Pons (tissue), 1 donor: ENCODE measurements at regions not wholly inside any gene's neighbourhood (a gene's known extent, or its start where the extent isn't known, plus 50 kb on each side); places are given as distances from the start of the nearest gene placed in this dataset.
"Not testable (repeated sequence)": the region's sequence is repeated elsewhere in the genome, so short reads cannot be mapped to it uniquely, and the experiment has no call there.

Experiments used
- DNase-seq: peaks from one replicate; pipeline ENCODE4 v3.0.0-alpha.2; 2016; ENCODE audit warnings: low spot score

DNA sequence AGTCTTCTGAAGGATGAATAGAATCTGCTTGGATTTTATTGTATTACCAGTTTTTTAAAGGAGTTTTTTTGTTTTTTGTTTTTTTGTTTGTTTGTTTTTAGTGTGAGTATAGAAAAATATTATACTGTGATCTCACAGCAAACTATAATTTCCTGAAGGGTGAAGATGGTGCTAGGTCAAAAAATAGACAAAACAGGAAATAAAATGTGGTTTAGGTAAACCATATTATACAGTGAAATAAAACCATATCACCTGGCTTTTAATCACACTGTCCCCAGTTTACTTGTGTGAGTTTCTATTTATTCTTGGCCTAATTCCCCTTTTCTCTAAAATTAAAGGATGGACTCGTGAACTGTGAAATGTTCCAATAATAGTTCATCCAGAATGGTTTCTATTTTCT lies 841.3 kb upstream of the CTNND2 start:
- DNase-seq: no peak

DNA sequence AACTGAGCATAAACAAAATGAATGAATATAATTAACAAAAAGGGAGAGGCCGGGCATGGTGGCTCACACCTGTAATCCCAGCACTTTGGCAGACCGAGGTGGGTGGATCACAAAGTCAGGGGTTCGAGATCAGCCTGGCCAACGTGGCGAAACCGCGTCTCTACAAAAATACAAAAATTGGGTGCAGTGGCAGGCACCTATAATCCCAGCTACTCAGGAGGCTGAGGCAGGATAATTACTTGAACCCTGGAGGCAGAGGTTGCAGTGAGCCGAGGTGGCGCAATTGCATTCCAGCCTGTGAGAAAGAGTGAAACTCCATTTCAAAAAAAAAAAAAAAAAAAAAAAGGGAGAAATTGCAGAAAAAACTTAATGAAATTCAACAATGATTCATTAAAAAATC lies 839.3 kb upstream of the CTNND2 start:
- DNase-seq: no peak

DNA sequence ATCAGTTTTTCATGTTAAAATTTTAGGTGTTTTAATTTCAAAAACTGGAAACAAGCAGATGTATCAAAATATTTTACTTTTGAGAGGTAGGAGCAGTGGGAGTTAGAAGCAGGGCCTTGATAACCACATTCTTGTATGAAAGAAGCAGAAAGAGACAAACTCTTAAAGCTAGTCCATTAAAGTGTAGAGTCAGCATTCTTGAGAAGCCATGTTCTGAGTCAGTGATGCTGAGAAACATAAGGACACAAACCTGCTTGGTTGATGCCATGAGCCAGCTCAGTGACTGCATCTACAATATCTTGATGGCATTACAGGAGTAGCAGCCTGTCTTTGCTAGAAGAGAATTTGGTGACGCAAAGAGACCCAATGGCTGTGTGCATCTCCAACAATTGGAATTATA lies 826.1 kb upstream of the CTNND2 start:
- DNase-seq: no peak

DNA sequence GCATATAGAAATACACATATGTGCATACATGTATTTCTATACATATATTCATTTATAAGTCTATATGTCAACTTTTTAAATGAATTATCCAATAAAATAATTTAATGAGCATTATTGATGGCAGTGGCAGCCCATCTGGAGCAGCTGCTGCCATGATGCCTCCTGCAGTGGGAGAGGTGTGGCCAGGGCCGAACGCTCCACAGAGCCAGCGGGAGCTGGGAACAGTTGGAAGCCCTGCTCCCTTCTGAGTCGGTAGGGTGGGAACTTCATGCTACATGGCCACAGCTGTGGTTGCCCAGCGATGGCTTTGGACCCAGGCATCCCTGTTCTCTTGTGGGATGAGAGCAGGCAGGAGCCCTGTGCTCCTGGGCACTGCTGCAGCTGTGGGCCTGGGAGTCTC lies 812.4 kb upstream of the CTNND2 start:
- DNase-seq: no peak

DNA sequence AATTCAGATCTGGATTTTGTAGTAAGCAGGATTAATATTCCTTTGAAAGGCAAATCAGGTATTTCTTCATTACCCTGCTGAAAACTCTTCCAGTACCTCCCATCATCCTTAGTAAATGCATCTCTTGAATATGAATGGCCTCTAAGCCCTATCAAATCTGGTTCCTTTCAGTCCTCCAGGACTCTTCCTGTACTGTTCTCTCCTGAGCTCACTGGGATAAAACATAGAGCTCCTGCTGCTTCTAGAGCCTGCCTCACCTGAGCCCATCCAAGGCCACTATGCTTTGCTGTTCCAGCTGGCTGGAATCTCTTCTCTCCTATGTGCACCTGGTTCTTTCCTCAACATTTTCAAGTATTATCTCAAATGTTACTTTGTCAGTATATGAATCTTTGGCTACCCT lies 803.3 kb upstream of the CTNND2 start:
- no peak for DNase-seq

DNA sequence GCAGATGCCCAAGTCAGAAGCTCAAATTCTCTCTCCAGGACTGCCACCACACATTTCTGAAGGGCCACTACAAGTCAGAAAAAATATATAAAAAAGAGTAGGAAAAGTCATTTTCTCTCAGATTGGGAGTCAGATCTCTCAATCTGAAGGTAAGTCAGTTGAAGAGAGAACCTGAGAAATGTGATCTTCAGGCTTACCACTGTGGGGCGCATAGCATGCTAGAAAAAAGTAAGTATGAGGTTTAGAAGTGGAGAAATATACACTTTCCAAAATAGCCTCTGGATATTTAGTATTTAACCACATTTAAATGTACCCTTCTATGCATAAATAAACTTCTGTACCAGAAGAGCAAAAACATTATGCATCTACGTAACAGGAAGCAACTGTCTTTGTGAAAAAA lies 800.7 kb upstream of the CTNND2 start:
- DNase-seq: no peak

DNA sequence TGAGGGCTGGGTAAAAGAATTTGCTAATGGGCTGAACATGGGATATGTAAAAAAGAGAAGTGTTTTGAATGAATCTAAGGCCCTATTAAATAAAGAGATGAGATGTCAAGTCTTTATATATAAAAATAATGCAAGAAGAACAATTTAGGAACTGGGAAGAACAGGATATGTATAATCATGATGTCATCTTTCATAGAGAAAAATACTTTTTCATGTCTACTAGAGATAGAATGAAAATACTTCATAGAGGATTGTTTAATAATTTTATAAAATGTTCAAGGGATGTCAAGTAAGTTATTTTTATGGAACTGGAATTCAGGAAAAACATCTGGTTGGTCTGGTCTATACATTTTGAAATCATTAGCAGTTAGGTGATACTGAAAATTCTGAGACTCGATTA lies 799.0 kb upstream of the CTNND2 start:
- no peak for DNase-seq

DNA sequence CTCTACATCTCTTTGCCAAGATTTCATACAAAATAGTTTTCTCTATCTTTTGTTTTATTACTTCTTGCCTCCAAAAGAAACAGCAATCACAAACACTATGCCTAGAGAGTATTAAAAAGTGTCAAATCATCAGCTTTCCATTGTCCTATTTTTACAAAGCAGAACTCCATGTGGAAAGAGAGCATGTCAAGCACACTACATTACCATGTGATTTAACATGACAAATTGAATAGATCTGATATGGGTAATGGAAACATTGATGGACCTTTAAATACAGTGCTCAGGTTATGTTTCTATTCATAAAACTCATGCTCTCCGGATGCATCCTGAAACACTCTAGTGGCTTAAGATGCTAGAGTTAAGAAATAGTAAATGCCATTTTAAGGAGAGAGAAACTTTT lies 791.4 kb upstream of the CTNND2 start:
- no peak for DNase-seq

DNA sequence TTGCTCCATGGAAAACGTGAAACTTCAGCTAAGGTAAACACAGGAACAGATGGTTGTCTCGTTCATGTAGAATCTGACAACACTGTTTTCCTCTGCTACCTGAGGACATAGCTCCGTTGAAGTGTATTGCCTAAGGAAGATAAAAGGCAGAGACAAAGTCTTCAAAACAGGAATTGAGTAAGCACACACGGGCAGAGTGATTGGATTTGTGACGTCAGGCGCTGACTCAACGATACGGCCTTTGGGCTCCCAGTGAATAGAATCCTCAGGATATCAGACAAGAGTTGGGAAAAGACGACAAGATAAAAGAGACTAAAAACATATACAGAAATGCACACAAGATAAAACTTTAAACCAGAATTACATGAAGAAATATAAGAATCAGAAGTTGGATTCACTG lies 787.1 kb upstream of the CTNND2 start:
- DNase-seq: no peak

DNA sequence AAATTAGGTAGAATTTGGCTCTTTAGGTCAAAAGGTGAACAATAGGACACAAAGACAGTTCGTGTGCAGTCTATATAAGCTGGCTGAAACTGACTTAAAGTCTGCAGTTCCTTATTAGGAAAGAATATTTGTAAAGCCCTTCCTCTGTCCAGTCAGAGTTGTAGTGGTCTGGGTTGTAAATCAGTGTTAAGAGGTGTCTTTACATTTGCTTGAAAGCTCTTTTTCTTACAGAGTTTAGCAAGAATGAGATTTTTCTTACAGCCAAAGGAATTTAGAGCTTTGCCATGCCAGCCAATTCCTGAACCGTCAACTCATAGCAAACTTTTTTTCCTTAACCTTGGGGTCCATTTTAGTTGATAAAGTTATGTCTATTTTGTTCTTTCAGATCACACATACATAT lies 786.1 kb upstream of the CTNND2 start:
- DNase-seq: no peak

DNA sequence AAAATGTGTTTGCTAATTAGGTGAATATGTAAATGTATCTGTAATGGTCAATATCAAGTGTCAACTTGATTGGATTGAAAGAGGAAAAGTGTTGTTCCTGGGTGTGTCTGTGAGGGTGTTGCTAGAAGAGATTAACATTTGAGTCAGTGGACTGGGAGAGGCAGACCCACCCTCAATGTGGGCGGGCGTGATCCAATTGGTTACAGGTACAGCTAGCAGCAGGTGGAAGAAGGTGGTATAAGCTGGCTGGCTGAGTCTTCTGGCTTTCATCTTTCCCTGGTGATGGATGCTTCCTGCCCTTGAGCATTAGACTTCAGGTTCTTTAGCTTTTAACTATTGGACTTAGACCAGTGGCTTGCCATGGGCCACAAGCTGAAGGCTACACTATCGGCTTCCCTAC lies 779.0 kb upstream of the CTNND2 start:
- no peak for DNase-seq

DNA sequence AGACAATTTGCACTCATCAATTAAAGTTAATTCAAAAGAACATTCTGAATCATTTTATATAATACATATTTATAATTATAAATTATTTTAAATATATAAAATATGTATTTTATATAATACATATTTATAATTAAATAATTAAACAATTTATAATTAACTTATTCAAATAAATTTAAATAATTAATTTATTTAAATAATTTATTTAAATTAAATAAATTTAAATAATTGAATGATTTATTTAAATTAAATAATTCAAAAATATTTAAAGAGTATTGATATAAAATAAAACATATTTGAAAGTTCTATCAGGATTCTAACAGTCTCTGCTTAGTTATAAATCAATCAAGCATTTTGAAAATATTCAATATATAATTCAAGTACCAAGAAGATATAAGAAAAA lies 775.5 kb upstream of the CTNND2 start:
- no peak for DNase-seq

DNA sequence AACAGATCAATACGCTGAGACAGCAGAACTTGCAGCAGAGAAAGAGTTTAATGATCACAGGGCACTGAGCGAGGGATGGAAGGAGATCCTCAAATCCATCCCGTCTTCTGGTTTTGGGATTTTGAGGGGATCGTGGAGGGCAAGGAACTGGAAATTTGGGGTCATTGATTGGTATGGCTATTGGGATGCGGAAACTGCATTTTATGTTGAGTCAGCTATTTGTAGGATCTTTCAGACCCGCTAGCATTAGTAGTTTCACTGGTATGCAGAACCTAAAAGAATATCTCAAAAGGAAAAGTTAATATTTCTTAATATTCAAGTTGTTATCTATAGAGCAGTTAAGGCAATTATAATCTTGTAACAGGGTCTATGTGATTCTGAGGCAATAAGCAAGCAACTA lies 771.7 kb upstream of the CTNND2 start:
- DNase-seq: no peak

DNA sequence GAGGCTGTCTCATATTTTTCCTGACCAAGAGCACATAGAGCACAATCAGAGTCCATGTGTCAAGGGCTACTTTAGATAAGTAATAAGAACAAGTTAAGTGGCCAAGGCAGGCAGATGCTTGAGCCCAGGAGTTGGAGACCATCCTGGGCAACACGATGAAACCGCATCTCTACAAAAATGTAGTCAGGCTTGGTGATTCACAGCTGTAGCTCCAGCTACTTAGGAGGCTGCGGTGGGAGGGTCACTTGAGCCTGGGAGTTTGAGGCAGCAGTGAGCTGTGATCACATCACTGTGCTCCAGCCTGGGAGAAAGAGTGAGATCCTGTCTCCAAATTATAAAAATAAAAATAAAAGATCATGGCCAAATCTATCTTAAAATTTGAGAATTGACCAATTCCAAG lies 767.9 kb upstream of the CTNND2 start:
- DNase-seq: no peak

DNA sequence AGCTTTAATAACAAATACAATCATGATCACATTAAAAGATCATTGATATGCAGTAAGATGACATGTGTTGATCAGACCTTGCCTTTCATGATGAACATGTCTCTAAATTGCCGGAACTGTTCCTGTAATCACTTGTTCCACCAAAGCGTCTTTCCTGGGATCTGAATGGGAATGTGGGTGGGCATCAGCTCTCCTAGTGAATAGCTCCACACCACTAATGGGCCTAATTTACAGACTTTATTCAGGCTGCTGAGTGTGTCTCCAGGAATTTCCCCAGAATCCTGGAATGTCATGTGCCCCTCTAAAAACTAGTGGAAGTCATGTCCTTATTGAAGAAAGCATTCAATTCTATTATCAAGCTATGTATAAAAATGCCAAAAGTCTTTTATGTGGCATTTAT lies 765.1 kb upstream of the CTNND2 start:
- no peak for DNase-seq

DNA sequence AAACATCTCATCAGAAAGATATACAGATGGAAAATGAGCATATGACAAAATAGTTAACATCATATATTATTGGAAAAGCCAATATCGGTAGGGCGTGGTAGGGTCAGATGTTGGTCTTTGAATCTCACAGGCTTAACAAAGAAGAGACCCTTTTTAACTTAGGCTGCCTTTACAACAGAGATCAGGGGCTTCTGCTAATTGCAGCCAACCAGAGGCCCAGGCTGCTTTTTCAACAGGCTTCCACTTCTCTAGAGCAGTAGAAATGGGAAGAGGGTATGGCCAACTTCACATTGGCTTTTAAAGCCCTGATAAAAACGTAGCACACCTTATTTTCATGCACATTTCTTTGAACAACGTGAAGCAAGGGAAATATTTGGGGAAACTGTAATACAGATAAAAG lies 764.3 kb upstream of the CTNND2 start:
- DNase-seq: no peak

DNA sequence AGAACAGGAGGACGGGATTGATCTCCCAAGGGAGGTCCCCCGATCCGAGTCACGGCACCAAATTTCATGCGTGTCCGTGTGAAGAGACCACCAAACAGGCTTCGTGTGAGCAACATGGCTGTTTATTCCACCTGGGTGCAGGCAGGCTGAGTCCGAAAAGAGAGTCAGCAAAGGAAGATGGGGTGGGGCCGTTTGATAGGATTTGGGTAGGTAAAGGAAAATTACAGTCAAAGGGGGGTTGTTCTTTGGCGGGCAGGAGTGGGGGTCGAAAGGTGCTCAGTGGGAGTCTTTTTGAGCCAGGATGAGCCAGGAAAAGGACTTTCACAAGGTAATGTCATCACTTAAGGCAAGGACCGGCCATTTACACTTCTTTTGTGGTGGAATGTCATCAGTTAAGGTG lies 763.6 kb upstream of the CTNND2 start:
- DNase-seq: not testable (repeated sequence)

DNA sequence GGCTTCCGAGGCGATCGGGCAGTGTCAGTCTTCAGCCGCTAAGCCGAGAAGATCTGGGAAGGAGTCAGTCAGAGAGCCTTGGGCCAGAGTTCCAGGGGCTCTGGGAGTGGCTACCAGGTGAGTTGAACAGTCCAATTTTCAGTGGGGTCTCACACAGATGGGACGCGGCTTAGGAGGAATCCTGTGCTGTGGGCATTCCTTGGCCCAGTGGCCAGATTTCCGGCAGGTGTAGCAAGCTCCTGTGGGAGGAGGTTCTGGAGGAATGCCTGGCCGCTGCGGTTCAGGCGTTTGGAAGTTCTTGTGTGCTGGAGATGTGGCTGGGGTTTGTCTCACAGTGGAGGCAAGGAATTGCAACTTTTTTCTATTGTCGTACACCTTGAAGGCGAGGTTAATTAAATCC lies 761.5 kb upstream of the CTNND2 start:
- DNase-seq: not testable (repeated sequence)

DNA sequence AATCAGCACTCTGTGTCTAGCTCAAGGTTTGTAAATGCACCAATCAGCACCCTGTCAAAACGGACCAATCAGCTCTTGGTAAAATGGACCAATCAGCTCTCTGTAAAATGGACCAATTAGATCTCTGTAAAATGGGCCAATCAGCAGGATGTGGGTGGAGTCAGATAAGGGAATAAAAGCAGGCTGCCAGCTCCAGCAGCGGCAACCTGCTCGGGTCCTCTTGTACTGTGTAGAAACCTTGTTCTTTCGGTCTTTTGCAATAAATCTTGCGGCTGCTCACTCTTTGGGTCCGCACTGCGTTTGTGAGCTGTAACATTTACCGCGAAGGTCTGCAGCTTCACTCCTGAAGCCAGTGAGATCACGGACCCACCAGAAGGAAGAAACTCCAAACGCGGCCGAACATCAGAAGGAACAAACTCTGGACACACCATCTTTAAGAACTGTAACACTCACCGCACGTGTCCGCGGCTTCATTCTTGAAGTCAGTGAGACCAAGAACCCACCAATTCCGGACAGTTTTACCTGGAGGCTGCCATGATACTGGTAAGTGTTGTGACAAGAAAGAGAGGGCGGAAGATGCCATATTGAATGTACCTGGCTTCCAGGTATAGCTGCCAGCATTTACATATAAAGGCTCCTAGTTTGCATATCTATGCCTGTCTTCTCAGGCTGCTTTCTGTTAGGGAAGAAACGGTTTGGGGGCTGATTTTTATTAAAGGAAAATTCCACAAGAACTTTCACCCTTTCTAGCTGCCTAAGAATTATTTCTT lies 758.5 kb upstream of the CTNND2 start:
- DNase-seq: no peak

DNA sequence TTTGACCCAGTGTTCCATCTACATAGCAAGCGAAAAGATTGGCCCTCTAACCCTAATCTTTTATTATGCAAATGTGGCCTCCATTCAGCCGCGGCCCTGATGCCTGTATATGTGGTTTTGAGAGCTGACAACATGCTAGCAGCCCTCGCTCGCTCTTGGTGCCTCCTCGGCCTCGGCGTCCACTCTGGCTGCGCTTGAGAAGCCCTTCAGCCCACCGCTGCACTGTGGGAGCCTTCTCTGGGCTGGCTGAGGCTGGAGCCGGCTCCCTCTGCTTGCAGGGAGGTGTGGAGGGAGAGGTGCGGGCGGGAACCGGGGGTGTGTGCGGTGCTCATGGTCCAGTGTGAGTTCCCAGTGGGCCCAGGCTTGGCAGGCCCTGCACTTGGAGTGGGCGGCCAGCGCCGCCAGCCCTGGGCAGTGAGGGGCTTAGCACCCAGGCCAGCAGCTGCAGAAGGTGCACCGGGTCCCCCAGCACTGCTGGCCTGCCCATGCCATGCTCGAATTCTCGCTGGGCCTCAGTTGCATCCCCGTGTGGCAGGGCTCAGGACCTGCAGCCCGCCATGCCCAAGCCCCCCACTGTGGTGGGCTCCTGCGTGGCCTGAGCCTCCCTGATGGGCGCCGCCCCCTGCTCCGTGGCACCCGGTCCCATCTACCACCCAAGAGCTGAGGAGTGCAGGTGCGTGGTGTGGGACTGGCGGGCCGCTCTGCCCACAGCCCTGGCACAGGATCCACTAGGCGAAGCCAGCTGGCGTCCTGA lies 757.5 kb upstream of the CTNND2 start:
- DNase-seq: no peak

DNA sequence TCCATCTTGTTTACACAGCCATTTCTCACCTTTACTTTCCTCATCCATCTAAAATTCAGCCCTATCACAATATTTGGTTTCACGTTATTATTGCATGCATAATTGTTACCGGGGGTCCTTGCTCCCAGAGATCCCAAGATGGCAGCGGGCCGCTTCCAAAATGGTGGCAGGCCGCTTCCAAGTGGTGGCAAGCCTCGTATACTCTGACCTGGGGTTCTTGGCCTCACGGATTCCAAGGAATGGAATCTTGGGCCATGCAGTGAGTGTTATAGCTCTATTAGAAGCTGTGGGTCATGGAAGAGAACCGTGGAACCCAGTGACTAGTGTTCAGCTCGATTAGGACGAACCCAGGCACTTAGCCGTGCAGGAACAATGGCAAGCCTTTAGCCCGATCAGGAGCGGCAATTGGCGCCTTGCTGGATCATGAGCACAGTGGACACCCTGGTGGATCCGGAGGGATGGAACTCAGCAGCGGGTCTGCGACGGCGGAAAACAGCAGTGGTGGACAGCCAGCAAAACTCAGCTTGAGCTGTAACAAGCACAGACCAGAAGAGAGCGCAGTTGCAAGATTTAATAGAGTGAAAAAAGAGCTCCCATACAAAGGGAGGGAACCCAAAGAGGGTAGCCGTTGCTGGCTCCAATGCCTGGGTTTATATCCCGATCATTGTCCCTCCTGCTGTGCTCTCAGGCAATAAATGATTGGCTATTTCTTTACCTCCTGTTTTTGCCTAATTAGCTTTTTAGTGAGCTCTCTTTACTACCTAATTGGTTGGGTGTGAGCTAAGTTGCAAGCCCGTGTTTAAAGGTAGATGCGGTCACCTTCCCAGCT lies 756.2 kb upstream of the CTNND2 start:
- DNase-seq: not testable (repeated sequence)

DNA sequence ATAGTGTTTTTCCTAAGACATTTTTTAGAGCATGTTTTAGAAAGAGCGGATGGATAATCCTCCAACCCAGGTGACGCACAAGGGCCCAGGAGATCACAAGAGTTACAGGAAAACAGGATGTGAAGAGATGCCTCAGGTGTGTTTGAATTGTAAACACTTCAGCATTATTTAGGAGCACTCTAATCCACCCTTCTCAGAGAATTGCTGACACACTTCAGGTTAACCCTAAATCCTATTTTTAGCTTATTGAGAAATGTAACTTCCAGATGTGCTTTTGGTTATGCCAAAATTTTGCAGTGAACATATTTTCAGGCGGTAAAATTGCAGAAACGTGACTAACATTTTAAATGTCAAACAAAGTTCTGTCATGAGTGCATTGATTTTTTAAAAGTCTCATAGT lies 755.4 kb upstream of the CTNND2 start:
- no peak for DNase-seq

DNA sequence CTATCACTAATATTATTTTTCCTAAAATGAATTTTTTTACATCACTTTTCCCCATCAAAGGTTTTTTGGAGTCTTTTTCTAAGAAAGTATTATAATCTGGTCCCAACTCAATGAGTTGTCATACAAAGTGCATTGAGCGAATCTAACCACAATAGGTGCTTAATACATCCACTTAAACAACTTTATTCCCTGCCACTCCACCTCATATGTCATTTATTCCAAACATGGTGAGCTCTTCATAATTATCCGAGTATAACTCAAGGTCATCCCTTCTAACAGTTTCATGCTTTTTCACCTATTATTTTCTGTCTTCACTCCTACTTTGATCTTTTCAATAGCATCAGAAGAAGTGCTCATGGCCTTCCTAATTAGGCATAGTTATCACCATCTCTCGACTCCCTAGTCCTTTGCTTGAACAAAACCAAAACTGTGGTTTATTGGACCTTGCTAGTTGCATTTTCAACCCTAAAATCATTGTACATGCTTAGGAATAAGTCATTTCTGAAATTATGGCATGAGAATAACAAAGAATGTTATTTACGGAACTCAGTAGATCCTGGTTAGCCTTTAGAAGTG lies 754.7 kb upstream of the CTNND2 start:
- DNase-seq: no peak
